Prostate gland (tissue), 2 donors: ENCODE measurements at regions not wholly inside any gene's neighbourhood (a gene's known extent, or its start where the extent isn't known, plus 50 kb on each side); places are given as distances from the start of the nearest gene placed in this dataset.

Experiments
- DNase-seq: peaks from one replicate; pipeline ENCODE4 v3.0.0-alpha.2; 2019; ENCODE audit warnings: low spot score
- H3K27ac ChIP-seq, 2 donors: fragments of 200-600 bp; sonication (generic); 2 replicates each; pipeline ENCODE4 v1.5.1; 2017 to 2019
- H3K27me3 ChIP-seq: fragments of 200-600 bp; sonication (generic); replicated peaks from 2 replicates; pipeline ENCODE4 v1.5.1; 2019; ENCODE audit not compliant: insufficient read depth
- H3K36me3 ChIP-seq, 2 donors: fragments of 200-600 bp; sonication (generic); 1 replicate in 1 of 2; 2 replicates in 1 of 2; pipeline versions ENCODE4 v1.5.1 to v1.8.1; 2017 to 2019
- H3K4me1 ChIP-seq: fragments of 200-600 bp; sonication (generic); replicated peaks from 2 replicates; pipeline ENCODE4 v1.5.1; 2019
- H3K4me3 ChIP-seq, 2 donors: fragments of 200-600 bp; sonication (generic); 2 replicates each; pipeline ENCODE4 v1.5.1; 2017 to 2019
- H3K9me3 ChIP-seq: fragments of 200-600 bp; sonication (generic); 2 replicates; pipeline ENCODE4 v1.5.1; 2017
- CTCF ChIP-seq, 4 experiments: fragments of 200-600 bp in 2 of 4; fragments of 450-650 bp in 2 of 4; sonication (generic) in 2 of 4; IDR thresholded peaks; 1 replicate in 3 of 4; 2 replicates in 1 of 4; pipeline ENCODE4 v1.5.1; 2016 to 2019; ENCODE audit warnings: antibody characterized with exemption in 4 of 4, mild to moderate bottlenecking in 2 of 4, moderate library complexity in 2 of 4
- POLR2A ChIP-seq: fragments of 450-650 bp; IDR thresholded peaks from one replicate; pipeline ENCODE4 v1.6.1; 2016; ENCODE audit warnings: antibody characterized with exemption, mild to moderate bottlenecking
- POLR2AphosphoS5 ChIP-seq: sonication (generic); formaldehyde crosslinking; IDR thresholded peaks from one replicate; pipeline ENCODE4 v1.6.1; 2017; ENCODE audit warnings: antibody characterized with exemption
- WGBS: methylation state at CpG from one replicate; pipeline ENCODE4 v1.1.5; 2018; 5-methylcytosine and 5-hydroxymethylcytosine counted together
- intact Hi-C: fragments of 100-400 bp; cut with DNase I; formaldehyde crosslinking; loops from one replicate; pipeline ENCODE4 v1.14.2; 2022

GRCh38 chr1:82946096-82946605 is 1052.8 kb downstream of the TTLL7 start:
- TF ChIP-seq CTCF (IDR thresholded peaks at IDR 0.05), result no peak
- TF ChIP-seq POLR2AphosphoS5, result no peak
- no peak for TF ChIP-seq POLR2A
- H3K4me3 ChIP-seq, result no peak overlapping the region
- DNase-seq, result no peak
- WGBS, result 94% methylated on average over 3 of the region's 3 CpGs
- no peaks in the 10 kb centered on the region for H3K4me1 ChIP-seq
- no peak overlapping the region for H3K27ac ChIP-seq
- H3K36me3 ChIP-seq, result no peaks in the 10 kb centered on the region
- H3K27me3 ChIP-seq, result no peaks in the 10 kb centered on the region
- intact Hi-C loops, result no loop called here
- H3K9me3 ChIP-seq, result no peaks in the 10 kb centered on the region

GRCh38 chr1:82944822-82945221 is 1054.1 kb downstream of the TTLL7 start:
- no peaks in the 10 kb centered on the region for H3K9me3 ChIP-seq
- intact Hi-C loops, result no loop called here
- H3K4me1 ChIP-seq, result no peaks in the 10 kb centered on the region
- WGBS, result 38% methylated on average over 1 of the region's 1 CpG
- DNase-seq, result no peak
- no peak overlapping the region for H3K27ac ChIP-seq
- no peak overlapping the region for H3K4me3 ChIP-seq
- no peaks in the 10 kb centered on the region for H3K36me3 ChIP-seq
- no peaks in the 10 kb centered on the region for H3K27me3 ChIP-seq
- TF ChIP-seq POLR2A (no peak), CTCF (IDR thresholded peaks at IDR 0.05) (no peak), POLR2AphosphoS5 (no peak)

GRCh38 chr1:82934074-82934473 is 1064.9 kb downstream of the TTLL7 start:
- Histone ChIP-seq H3K27me3 (no peaks in the 10 kb centered on the region), H3K4me3 (no peak overlapping the region), H3K36me3 (no peaks in the 10 kb centered on the region), H3K4me1 (no peaks in the 10 kb centered on the region), H3K9me3 (no peaks in the 10 kb centered on the region), H3K27ac (no peak overlapping the region)
- 94% methylated on average over 2 of the region's 2 CpGs for WGBS
- no peak for TF ChIP-seq CTCF (IDR thresholded peaks at IDR 0.05)
- TF ChIP-seq POLR2AphosphoS5, result no peak
- no peak for TF ChIP-seq POLR2A
- no peak for DNase-seq
- intact Hi-C loops, result no loop called here

- H3K4me3 ChIP-seq, result no peak overlapping the region
- no peaks in the 10 kb centered on the region for H3K36me3 ChIP-seq
- no peaks in the 10 kb centered on the region for H3K9me3 ChIP-seq
- TF ChIP-seq CTCF (IDR thresholded peaks at IDR 0.05) (no peak), POLR2A (no peak), POLR2AphosphoS5 (no peak)
- H3K27me3 ChIP-seq, result no peaks in the 10 kb centered on the region
- DNase-seq, result no peak
- intact Hi-C loops, result no loop called here
- H3K4me1 ChIP-seq, result no peaks in the 10 kb centered on the region
- no peak overlapping the region for H3K27ac ChIP-seq
- 95% methylated on average over 2 of the region's 2 CpGs for WGBS
Observed at GRCh38 chr1:82932727-82933126, 1066.2 kb downstream of the TTLL7 start.

GRCh38 chr1:82932207-82932606 is 1066.7 kb downstream of the TTLL7 start:
- no peak overlapping the region for H3K27ac ChIP-seq
- H3K4me1 ChIP-seq, result no peaks in the 10 kb centered on the region
- H3K27me3 ChIP-seq, result no peaks in the 10 kb centered on the region
- WGBS, result 95% methylated on average over 2 of the region's 2 CpGs
- no peaks in the 10 kb centered on the region for H3K36me3 ChIP-seq
- intact Hi-C loops, result no loop called here
- no peaks in the 10 kb centered on the region for H3K9me3 ChIP-seq
- no peak for DNase-seq
- TF ChIP-seq POLR2A (no peak), POLR2AphosphoS5 (no peak), CTCF (IDR thresholded peaks at IDR 0.05) (no peak)
- H3K4me3 ChIP-seq, result no peak overlapping the region
